ENCODE measurements at regions not wholly inside any gene's neighbourhood (a gene's known extent, or its start where the extent isn't known, plus 50 kb on each side); places are given as distances from the start of the nearest gene placed in this dataset.

GRCh38 chr4:42313872-42314271 is 83.4 kb upstream of the SHISA3 start:
- no peak for TF ChIP-seq CTCF (IDR thresholded peaks at IDR 0.05)
- TF ChIP-seq POLR2A (IDR thresholded peaks at IDR 0.05), result no peak
